Testis (tissue), 2 donors: ENCODE measurements at regions not wholly inside any gene's neighbourhood (a gene's known extent, or its start where the extent isn't known, plus 50 kb on each side); places are given as distances from the start of the nearest gene placed in this dataset.

Source experiments
- DNase-seq: peaks from one replicate; pipeline ENCODE4 v3.0.0-alpha.2; 2019
- H3K27ac ChIP-seq, 2 donors: fragments of 200-600 bp; sonication (generic); one replicate each; pipeline ENCODE4 v1.5.1; 2019
- H3K27me3 ChIP-seq: fragments of 200-600 bp; sonication (generic); one replicate; pipeline ENCODE4 v1.5.1; 2019
- H3K36me3 ChIP-seq: fragments of 200-600 bp; sonication (generic); one replicate; pipeline ENCODE4 v1.5.1; 2017; ENCODE audit warnings: low read depth; ENCODE audit errors: missing control alignments
- H3K4me1 ChIP-seq: fragments of 200-600 bp; sonication (generic); one replicate; pipeline ENCODE4 v1.5.1; 2019
- H3K4me3 ChIP-seq, 2 donors: fragments of 200-600 bp; sonication (generic); one replicate each; pipeline ENCODE4 v1.5.1; 2017 to 2019
- H3K9me3 ChIP-seq: fragments of 200-600 bp; sonication (generic); one replicate; pipeline ENCODE4 v1.5.1; 2017
- CTCF ChIP-seq, 3 experiments: fragments of 450-650 bp in 2 of 3; fragments of 200-600 bp in 1 of 3; sonication (generic) in 1 of 3; IDR thresholded peaks; one replicate each; pipeline ENCODE4 v1.5.1; 2016 to 2019; ENCODE audit warnings: antibody characterized with exemption in 3 of 3, mild to moderate bottlenecking in 2 of 3, moderate library complexity in 1 of 3
- POLR2A ChIP-seq: fragments of 450-650 bp; IDR thresholded peaks from one replicate; pipeline ENCODE4 v1.6.1; 2017; ENCODE audit warnings: antibody characterized with exemption, mild to moderate bottlenecking, moderate library complexity
- WGBS, 2 donors: methylation state at CpG; one replicate each; pipeline ENCODE4 v1.1.5; 2018; 5-methylcytosine and 5-hydroxymethylcytosine counted together
- intact Hi-C: fragments of 100-400 bp; cut with DNase I; formaldehyde crosslinking; loops from one replicate; pipeline ENCODE4 v1.15.1; 2023; ENCODE audit warnings: low total_unique reads

- no peak for DNase-seq
- Histone ChIP-seq H3K27ac (no peak overlapping the region), H3K36me3 (no peaks in the 10 kb centered on the region), H3K27me3 (no peaks in the 10 kb centered on the region), H3K4me3 (no peak overlapping the region), H3K9me3 (no peaks in the 10 kb centered on the region), H3K4me1 (no peaks in the 10 kb centered on the region)
- no peak for TF ChIP-seq POLR2A
- no peak for TF ChIP-seq CTCF (IDR thresholded peaks at IDR 0.05)
- intact Hi-C loops: no loop called here
- WGBS, 2 donors: 57 to 67% methylated on average over 3 of the region's 3 CpGs
These were observed 127.2 kb upstream of the SOX1 start for GRCh38 chr13:111939666-111940278.

- WGBS, 2 donors: 74 to 79% methylated on average over 4 of the region's 4 CpGs
- DNase-seq: no peak
- H3K36me3 ChIP-seq: no peaks in the 10 kb centered on the region
- intact Hi-C loops: no loop called here
- TF ChIP-seq CTCF (IDR thresholded peaks at IDR 0.05) (no peak), POLR2A (no peak)
- H3K4me1 ChIP-seq: no peaks in the 10 kb centered on the region
- H3K4me3 ChIP-seq: no peak overlapping the region
- no peaks in the 10 kb centered on the region for H3K9me3 ChIP-seq
- H3K27me3 ChIP-seq: no peaks in the 10 kb centered on the region
- H3K27ac ChIP-seq: no peak overlapping the region
These were observed 126.1 kb upstream of the SOX1 start for GRCh38 chr13:111940892-111941291.

GRCh38 chr13:111941845-111942447, 125.0 kb upstream of the SOX1 start:
- intact Hi-C loops: no loop called here
- 70 to 78% methylated on average over 8 of the region's 8 CpGs for WGBS, 2 donors
- Histone ChIP-seq H3K36me3 (no peaks in the 10 kb centered on the region), H3K4me1 (no peaks in the 10 kb centered on the region), H3K27me3 (no peaks in the 10 kb centered on the region), H3K27ac (no peak overlapping the region), H3K4me3 (no peak overlapping the region), H3K9me3 (no peaks in the 10 kb centered on the region)
- no peak for TF ChIP-seq POLR2A
- no peak for TF ChIP-seq CTCF (IDR thresholded peaks at IDR 0.05)
- no peak for DNase-seq

- TF ChIP-seq POLR2A (no peak), CTCF (IDR thresholded peaks at IDR 0.05) (no peak)
- no peaks in the 10 kb centered on the region for H3K27me3 ChIP-seq
- WGBS, 2 donors: 80 to 83% methylated on average over 18 of the region's 18 CpGs
- DNase-seq: no peak
- H3K4me3 ChIP-seq: no peak overlapping the region
- intact Hi-C loops: no loop called here
- no peak overlapping the region for H3K27ac ChIP-seq
- H3K36me3 ChIP-seq: no peaks in the 10 kb centered on the region
- H3K4me1 ChIP-seq: no peaks in the 10 kb centered on the region
- H3K9me3 ChIP-seq: no peaks in the 10 kb centered on the region
These were observed 123.6 kb upstream of the SOX1 start for GRCh38 chr13:111943229-111943795.
